ENCODE measurements at regions not wholly inside any gene's neighbourhood (a gene's known extent, or its start where the extent isn't known, plus 50 kb on each side); places are given as distances from the start of the nearest gene placed in this dataset.
"Not testable (repeated sequence)": the region's sequence is repeated elsewhere in the genome, so short reads cannot be mapped to it uniquely, and the experiment has no call there.

DNA sequence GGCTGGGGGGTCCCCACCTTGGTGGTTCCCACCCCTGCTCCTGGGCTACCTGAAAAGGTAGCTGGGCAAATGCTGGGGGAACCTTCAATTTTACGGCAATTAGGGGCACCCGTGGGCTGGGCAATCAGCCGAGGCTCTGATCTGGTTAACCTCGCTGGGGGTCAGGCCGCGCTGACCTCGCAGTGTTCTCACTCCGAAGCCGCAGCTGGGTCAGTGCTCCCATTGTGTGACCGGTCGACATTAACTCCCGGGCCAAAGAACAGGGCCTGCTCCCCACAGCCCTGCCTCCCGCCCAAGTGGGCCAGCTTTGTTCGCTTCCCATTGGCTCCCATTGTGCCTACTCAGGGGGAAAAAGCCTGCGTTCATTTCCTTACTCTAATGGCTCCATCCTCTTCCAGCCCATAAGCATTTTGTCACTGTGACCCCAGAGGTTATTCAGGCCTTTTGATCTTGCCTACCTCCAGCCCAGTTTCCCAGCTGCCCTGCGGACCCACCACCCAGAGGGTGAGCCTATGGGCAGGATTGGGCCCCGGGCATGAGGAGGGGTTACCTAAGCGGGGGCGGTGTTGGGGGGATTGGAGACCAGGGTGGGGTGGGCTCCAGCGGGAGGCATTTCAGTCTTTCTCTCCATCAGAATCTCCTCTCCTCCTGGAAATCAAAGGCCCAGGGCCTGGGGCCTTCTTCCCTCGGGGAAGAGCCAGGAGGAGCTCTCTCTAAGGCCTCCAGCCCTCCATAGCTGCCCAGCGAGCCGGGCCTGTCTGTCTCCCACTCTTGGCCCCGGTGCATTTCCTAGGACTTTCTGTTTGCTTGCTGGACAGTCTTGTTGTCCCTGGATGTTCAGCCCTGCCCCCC lies 90.1 kb downstream of the MYCN start:
- no peak for DNase-seq

DNA sequence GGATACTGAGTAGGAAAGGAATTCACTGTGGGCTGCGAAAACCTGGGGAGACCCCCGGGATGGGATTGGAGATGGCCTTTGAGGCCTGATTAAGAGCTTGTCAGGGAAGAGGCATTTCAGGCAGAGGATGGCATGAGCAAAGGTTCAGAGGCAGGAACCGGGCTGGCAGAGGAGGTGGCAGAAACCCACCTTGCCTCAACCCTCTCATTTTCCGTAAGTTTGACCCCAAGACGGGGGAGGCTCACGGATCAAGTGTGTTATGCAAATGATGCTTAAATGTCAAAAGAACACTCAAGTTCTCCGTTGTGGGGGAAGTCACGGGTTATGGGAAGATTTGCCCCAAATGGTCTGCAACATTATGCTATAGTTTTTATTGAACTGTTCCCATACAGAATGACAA lies 88.3 kb downstream of the MYCN start:
- no peak for DNase-seq

- DNase-seq = no peak
These were observed 86.6 kb downstream of the MYCN start for GRCh38 chr2:16026816-16027501.

DNA sequence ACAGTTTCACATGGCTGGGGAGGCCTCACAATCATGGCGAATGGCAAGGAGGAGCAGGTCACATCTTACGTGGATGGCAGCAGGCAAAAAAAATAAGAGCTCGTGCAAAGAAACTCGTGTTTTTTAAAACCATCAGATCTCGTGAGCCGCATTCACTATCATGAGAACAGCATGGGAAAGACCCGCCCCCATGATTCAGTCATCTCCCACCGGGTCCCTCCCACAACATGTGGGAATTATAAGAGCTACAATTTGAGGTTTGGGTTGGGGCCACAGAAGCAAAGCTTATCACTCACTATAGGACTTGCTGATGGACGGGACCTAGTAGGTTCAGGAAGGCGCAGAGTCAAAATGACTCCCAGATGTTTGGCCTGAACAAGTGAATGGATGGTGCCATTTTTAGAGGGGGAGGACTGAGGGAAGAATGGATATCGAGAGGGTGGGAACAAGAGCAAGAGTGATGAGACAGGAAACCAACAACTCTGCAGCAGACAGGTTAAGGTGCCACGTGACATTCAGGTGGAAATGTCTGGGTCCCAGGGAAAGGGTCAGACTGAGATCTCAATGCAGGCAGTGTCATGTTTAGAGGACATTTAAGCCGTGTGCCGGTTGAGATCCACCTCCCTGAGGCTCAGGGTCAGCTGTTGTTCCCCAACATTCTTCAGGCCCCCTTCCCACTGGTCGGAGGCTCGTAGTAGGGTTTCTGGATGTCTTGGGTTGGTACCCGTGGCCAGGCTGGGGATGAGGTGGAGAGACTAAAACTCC lies 85.7 kb downstream of the MYCN start:
- DNase-seq = no peak

DNA sequence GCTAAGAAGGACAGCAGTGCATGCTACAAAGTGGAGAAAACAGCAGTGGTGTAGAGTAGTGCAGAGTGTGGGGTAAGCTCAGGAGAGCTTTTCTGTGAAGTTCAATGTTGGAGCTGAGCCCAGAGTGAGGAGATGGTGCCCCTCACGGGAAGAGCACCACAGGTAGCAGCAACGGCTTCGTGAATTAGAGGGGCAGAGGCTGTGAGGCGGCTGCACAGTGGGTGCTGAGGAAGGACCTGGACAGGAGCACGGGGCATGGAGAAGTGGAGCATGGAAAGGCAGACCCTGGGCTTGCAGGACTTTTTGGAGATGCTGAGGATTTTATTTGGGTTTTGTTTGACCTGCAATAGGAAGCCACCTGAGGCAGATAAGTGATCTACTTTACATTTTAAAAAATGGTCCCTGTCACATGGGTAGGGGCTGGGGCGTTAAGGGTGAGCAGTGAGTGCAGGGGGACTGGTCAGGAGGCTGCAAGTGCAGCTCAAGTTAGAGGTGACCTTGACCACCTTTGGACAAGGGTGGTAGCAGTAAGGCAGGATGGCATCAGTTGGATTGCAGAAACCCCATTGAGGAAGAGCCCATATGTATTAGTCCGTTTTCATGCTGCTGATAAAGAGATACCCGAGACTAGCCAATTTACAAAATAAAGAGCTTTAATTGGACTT lies 85.0 kb downstream of the MYCN start:
- no peak for DNase-seq

DNA sequence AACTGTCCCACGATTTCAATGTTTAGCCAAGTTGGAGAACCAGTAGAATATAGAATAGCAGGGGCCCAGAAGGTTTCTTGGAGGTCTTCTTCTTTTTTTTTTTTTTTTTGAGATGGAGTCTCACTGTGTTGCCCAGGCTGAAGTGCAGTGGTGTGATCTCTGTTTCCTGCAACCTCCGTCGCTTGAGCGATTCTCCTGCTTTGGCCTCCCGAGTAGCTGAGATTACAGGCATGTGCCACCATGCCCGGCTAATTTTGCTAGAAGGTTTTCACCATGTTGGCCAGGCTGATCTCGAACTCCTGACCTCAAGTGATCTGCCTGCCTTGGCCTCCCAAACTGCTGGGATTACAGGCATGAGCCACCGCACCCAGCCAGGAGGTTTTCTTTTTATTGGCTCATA lies 84.3 kb downstream of the MYCN start:
- not testable (repeated sequence) for DNase-seq

DNA sequence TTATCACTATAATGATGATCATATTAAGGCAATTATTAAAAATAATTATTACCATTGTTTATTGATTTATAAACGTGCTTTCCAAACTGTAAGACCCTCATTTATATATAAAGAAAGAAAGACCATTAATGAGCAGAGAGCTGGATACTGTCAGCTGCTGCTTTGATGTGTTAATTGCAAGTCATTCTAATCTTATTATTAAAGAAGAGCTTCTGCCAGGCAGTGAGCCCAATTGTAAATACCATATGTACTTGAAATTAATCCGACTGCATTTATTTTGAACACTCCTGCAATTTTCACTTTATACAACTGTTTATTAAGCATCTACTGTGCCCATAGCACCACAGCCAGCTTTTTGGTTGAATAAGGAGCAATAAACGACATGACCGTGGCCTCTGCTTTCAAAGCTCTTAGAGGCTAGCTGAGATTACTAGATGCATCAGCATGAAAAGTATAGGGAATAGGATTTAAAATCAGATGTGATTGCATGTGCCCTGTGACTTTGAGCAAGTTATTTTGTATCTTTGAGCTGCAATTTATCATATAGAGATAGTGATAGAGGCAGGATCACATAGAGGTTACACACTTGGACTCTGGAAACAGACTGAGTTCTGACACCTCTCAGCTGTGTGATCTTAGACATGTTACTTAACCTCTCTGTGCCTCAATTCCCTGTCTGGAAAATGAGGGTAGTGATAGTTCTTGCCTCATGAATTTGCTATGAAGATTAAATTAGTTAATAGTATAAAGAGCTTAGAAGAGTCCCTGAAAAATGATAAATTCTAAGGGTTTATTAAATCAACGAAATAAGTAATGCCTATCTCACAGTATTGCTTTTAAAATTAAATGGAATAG lies 83.4 kb downstream of the MYCN start:
- no peak for DNase-seq

DNA sequence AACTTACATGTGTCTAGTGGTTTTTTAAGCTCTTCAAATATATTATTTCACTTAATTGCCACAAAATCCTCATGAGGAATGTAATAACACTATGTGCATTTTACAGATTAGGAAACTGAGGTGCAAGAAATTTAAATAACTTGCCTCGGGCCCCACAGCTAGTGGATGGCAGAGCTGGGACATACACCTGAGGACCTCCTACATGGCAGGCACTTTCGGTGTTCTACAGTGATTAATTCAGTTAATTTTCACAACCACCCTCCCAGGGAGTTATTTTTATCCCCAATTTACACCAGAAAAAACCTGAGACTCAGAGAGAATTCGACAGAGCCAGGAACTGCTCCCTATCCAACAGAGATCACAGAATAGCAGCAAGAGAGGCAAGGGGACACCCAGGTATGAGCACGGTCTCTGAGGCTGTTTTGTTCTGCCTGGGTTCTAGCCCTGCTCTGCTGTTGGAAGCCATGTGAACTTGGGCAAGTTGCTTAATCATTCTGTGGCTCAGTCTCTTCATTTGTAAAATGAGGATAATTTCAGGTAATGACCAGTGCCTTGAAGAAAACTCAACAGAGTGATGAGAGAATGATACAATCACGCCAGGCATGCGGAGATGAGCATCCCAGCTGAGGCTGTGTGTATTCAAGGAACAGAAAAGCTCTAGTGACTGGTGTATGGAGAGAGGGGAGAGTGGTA lies 82.3 kb downstream of the MYCN start:
- DNase-seq = no peak

- no peak for DNase-seq
These were observed 81.4 kb downstream of the MYCN start for GRCh38 chr2:16021611-16022363.

DNA sequence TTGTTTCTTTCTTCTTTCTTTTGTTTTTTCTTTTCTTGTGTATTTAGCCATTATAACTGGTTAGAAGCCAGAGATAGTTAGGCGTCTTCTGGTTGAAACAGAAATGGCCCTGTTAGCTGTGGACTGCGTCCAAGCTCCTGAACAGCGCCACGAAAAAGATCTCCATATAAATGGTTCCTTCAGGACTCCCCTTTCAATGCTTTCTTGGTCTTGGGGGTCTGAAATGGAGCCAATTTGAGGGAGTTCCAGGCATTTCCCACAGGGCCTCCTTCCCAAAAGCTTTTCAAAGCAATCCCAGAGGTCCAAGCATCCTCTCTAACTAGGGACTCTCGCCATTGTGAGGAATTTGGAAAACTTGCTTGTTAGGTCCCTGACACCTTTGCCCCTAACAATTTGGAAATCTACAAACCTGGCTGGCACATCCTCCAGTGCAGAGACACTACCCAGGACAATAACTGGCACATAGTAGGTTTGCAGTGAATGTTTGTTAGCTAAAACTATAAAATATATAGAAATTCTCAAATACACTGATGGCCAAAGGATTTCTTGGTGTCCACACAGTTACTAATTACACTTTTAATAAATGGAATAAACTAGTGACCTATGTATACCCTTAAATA lies 80.1 kb downstream of the MYCN start:
- DNase-seq = no peak

DNA sequence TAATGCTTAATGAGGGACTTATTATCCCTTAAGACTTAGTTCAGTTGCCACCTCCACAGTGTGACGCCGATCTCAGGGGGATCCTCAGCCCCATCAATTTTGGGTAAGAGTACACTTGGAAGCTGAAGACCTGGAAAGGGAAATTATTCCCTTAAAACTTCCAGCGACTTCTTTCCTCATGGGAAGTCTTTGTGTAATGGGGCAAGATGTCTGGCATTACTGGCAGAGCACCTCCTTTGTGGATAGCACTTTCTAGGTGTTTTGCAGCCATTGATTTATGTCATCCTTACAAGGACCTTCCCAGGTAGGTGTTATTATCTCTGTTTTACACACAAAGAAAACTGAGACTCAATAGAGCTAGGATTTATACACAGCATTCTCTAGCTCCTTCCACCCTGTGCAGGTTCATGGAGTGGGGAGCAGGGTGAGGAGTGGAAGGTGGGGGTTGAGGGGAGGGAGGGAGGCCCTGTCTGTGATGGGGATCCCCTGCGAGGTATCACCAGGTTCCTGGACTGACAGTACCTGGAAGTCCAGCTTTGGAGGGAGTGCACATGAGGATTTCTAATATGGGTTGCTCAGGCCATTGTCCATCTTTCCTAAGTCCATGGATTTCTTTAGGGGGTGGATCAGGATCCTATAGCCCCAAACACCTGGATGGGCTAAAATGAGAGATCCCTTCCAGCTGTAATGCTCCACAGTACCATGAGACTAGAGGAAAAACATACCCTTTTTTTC lies 79.4 kb downstream of the MYCN start:
- no peak for DNase-seq

- no peak for DNase-seq
These were observed 78.7 kb downstream of the MYCN start for GRCh38 chr2:16019060-16019480.

- DNase-seq = no peak
These were observed 78.1 kb downstream of the MYCN start for GRCh38 chr2:16018277-16019059.

DNA sequence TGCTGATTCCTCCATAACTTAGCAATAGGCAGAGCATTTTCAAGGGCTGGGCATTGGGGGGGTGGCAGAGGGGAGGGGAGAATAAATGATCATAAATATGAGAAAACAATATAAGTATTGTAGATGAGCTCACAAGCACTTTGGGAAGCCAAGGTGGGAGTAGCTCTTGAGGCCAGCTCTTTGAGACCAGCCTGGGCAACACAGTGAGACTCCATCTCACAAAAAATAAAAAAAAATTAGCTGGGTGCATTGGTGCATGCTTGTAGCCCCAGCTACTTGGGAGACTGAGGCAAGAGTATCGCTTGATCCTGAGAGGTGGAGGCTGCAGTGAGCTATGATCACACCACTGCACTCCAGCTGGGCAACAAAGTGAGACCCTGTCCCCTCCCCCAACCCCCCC lies 75.9 kb downstream of the MYCN start:
- no peak for DNase-seq

GRCh38 chr2:16015903-16016265 lies 75.5 kb downstream of the MYCN start:
- no peak for DNase-seq

DNA sequence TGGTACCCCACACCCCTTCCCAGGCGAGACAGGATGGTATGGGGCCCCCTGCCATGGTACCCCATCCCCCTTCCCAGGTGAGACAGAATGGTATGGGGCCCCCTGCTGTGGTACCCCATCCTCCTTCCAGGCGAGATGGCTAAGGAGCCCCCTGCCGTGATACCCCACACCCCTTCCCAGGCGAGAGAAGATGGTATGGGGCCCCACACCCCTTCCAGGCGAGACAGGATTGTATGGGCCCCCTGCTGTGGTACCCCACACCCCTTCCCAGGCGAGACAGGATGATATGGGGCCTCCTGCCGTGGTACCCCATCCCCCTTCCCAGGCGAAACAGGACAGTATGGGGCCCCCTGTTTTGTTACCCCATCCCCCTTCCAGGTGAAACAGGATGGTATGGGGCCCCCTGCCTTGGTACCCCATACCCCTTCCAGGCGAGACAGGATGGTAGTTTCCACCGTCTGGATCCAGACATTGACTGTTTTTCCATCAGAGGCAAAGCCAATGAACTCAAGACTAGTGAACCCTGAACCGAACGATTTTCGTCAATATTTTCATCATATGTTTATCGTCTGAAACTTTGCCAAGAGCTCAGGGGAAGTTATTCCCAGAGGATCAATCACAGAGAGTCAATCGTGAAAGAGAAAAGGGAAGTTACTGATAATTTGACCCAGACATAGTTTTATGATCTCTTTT lies 75.0 kb downstream of the MYCN start:
- DNase-seq = no peak

GRCh38 chr2:16014802-16015201 lies 74.5 kb downstream of the MYCN start:
- DNase-seq = no peak

All from right kidney (tissue), 1 donor.